AG04449 (cell line): ENCODE measurements at regions not wholly inside any gene's neighbourhood (a gene's known extent, or its start where the extent isn't known, plus 50 kb on each side); places are given as distances from the start of the nearest gene placed in this dataset.

Source experiments
- CTCF ChIA-PET: fragments of 350-600 bp; formaldehyde crosslinking; extraction: SDS; loops from one replicate; lab custom pipeline; 2021; ENCODE audit warnings: antibody characterized with exemption; lab: Yijun Ruan, JAX
- POLR2A ChIA-PET: fragments of 400-600, 350-600 bp; formaldehyde crosslinking; extraction: SDS; loops from one replicate; lab custom pipeline; 2020; ENCODE audit warnings: antibody characterized with exemption, inconsistent platforms; lab: Yijun Ruan, JAX
- DNase-seq: peaks from one replicate; pipeline ENCODE4 v3.0.0-alpha.2; 2010; ENCODE audit warnings: low read depth, low spot score
- H3K4me3 ChIP-seq: 2 replicates; pipeline ENCODE4 v1.5.1; 2011; ENCODE audit warnings: low read depth, mild to moderate bottlenecking, control low read depth, low read length
- TF ChIP-seq, protein P1 (sequence below): IDR thresholded peaks from one replicate; pipeline ENCODE4 v1.5.1; 2011; ENCODE audit warnings: mild to moderate bottlenecking, moderate library complexity, low read length, control low read depth, inconsistent platforms; ENCODE audit not compliant: insufficient read depth; ENCODE audit errors: missing control alignments

DNA sequence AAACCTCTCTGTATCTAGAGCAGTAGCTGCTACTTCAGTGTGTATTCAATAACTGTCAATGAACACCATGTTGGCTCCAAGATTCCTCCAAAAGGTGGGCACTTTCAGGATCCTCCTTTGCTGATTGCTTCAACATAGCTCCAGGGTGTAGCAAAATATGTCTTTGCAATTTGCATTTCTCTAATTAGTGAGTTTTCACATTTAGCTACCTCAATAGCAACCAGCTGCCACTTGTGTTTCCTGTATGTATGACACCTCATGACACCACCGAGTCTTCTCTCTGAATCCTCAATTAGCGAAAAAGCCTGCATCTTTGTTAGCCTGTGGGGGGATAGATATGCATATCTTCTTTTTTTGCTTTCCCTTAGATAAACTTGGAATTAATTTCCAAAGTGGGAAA is 898.3 kb upstream of the FAT3 start:
- TF ChIP-seq, protein P1, sequence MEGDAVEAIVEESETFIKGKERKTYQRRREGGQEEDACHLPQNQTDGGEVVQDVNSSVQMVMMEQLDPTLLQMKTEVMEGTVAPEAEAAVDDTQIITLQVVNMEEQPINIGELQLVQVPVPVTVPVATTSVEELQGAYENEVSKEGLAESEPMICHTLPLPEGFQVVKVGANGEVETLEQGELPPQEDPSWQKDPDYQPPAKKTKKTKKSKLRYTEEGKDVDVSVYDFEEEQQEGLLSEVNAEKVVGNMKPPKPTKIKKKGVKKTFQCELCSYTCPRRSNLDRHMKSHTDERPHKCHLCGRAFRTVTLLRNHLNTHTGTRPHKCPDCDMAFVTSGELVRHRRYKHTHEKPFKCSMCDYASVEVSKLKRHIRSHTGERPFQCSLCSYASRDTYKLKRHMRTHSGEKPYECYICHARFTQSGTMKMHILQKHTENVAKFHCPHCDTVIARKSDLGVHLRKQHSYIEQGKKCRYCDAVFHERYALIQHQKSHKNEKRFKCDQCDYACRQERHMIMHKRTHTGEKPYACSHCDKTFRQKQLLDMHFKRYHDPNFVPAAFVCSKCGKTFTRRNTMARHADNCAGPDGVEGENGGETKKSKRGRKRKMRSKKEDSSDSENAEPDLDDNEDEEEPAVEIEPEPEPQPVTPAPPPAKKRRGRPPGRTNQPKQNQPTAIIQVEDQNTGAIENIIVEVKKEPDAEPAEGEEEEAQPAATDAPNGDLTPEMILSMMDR, result no peak
- ChIA-PET POLR2A (no interaction called here), CTCF (no interaction called here)
- DNase-seq, result no peak
- no peak overlapping the region for H3K4me3 ChIP-seq

DNA sequence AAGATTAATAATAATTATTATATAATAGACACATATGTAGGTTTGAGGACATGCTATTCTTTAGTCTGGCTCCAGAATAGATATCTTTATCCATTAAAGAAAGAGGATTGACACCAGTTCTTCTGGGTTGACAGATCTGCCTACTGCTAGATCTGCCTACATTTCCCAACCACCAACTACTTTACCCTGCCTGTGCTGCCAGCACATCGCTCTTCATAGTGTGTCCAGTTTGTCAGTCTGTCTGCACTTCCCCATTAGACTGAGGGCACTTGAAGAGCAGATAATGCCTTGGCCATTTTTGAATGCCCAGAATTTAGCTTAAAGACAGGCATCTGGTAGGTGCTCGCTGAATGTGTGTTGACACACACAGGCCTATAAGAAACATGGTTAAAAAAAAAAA is 910.1 kb upstream of the FAT3 start:
- POLR2A ChIA-PET, result no interaction called here
- H3K4me3 ChIP-seq, result no peak overlapping the region
- no peak for DNase-seq
- TF ChIP-seq, protein P1, result no peak
- CTCF ChIA-PET, result no interaction called here

DNA sequence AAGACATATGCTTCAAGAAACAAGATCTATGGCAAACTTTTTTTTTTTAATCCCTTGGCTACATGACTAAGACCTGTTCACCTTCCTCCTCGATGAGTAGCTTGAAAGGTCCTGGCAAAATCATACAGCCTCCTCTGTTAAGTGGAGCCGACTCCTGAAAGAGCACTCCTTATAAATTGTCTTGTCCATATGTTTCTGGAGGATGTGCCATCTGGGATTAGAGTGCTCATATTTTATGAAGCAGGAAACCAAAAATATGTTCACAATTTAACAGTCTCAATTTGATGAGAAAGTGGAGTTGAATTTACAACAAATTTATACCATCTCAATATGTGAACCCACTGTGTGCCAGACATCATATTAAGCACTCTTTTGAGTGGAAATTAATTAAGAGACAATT is 912.1 kb upstream of the FAT3 start:
- TF ChIP-seq, protein P1, result no peak
- no peak overlapping the region for H3K4me3 ChIP-seq
- POLR2A ChIA-PET, result no interaction called here
- CTCF ChIA-PET, result no interaction called here
- no peak for DNase-seq

DNA sequence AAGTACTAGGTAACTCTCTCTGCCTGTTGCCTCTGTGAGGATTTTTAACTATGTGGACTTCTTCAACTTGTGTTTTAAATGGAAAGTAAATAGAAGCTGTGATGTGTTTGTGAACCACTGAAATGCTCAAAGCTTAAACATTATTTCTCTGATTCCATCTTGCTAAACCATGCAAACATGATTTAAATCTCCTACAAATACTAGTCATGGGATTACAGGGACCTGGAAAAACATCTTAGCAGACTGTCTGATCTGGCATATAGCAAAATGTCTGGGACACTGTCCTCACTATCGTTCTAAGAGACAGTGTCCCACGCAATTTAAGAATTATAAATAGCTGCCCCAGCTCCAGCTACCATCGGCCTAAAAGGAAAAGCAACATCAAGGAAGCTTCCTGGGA is 914.5 kb upstream of the FAT3 start:
- TF ChIP-seq, protein P1, result no peak
- ChIA-PET CTCF (no interaction called here), POLR2A (no interaction called here)
- no peak overlapping the region for H3K4me3 ChIP-seq
- no peak for DNase-seq

DNA sequence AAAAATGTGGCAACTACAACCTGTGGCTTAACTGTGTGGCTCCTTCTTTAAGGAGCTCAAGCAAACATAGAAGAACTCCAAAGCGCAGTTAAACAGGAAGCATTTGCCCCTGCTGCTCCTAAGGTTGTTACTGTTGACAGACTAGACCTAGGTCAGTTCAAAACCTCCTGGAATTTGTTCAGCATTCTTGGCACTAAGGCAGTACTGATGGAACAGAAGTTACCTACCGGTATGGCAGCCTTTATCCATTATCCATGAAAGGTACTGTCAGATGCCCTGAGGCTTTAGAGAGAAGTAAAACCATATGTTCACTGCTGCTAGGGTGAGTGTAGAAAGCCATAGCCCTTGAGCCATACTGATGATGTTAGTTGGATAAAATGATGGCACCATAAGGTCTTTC is 916.5 kb upstream of the FAT3 start:
- ChIA-PET CTCF (no interaction called here), POLR2A (no interaction called here)
- no peak overlapping the region for H3K4me3 ChIP-seq
- TF ChIP-seq, protein P1, result no peak
- DNase-seq, result no peak

DNA sequence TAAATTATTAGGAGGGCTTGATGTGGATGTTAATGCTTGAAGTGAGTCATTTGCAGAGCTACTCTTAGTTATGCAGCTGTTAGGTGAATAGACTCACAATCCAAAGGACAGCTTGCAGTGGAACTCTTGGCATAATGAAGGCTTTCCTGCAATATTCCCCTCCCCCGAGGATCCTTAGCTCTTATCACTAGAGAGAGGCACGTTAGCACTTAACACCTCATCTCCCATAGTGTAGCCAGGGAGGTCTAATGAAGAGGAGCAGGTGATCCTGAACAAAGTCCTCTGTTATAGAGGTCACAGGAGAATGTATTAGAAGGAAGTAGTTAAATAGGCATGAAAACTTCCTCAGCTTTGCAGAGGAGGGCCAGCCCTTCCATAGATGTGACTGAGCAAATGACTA is 919.2 kb upstream of the FAT3 start:
- TF ChIP-seq, protein P1, result no peak
- ChIA-PET CTCF (no interaction called here), POLR2A (no interaction called here)
- no peak for DNase-seq
- no peak overlapping the region for H3K4me3 ChIP-seq
